K562 (cell line): ENCODE measurements at regions not wholly inside any gene's neighbourhood (a gene's known extent, or its start where the extent isn't known, plus 50 kb on each side); places are given as distances from the start of the nearest gene placed in this dataset.
A peak's percentile ranks its signal among the peaks of the same experiment; 100 is the strongest.

ENCODE experiments used
- MLLT1 ChIP-seq, 2 experiments: fragments of 450-650 bp; IDR thresholded peaks; 2 replicates each; pipeline ENCODE4 v1.6.1; 2016
- MYC ChIP-seq, 2 experiments: fragments of 250-450 bp in 1 of 2; sonication (Bioruptor Pico) in 1 of 2; IDR thresholded peaks; 2 replicates each; pipeline versions ENCODE4 v1.5.1 to v1.6.1; 2012 to 2021; ENCODE audit warnings: low read depth in 2 of 2, borderline replicate concordance in 1 of 2, improper control_type of control experiment in 1 of 2, low read length in 1 of 2, mild to moderate bottlenecking in 1 of 2, moderate library complexity in 1 of 2
- RBBP5 ChIP-seq: fragments of 200-600 bp; sonication (generic); IDR thresholded peaks from 2 replicates; pipeline ENCODE4 v1.6.1; 2012; ENCODE audit warnings: borderline replicate concordance, mild to moderate bottlenecking, low read length, control low read depth, inconsistent platforms; ENCODE audit not compliant: insufficient read depth, poor library complexity, severe bottlenecking
- SRSF3 ChIP-seq: fragments of 200-400 bp; formaldehyde crosslinking; IDR thresholded peaks from 2 replicates; pipeline ENCODE4 v1.6.1; 2016; ENCODE audit warnings: mild to moderate bottlenecking, low read length, moderate library complexity; ENCODE audit not compliant: insufficient read depth
- ZBTB9 ChIP-seq: fragments of 450-650 bp; formaldehyde crosslinking; IDR thresholded peaks from 2 replicates; pipeline ENCODE4 v1.4.0; 2020; ENCODE audit warnings: mild to moderate bottlenecking, moderate library complexity
- ZNF133 ChIP-seq: fragments of 250-450 bp; sonication (Bioruptor Pico); IDR thresholded peaks from 2 replicates; pipeline ENCODE4 v1.4.0; 2020; ENCODE audit warnings: mild to moderate bottlenecking
- ZNF668 ChIP-seq: fragments of 250-450 bp; sonication (Bioruptor Pico); IDR thresholded peaks from 2 replicates; pipeline ENCODE4 v1.8.0; 2022; ENCODE audit warnings: mild to moderate bottlenecking, inconsistent platforms
- ZNF695 ChIP-seq: fragments of 450-650 bp; formaldehyde crosslinking; IDR thresholded peaks from 2 replicates; pipeline ENCODE4 v1.4.0; 2020; ENCODE audit warnings: mild to moderate bottlenecking, moderate library complexity
- TF ChIP-seq, protein P1 (sequence below): fragments of 450-650 bp; formaldehyde crosslinking; IDR thresholded peaks from 2 replicates; pipeline ENCODE4 v1.4.0; 2020; ENCODE audit warnings: mild to moderate bottlenecking, mixed read lengths
- TF ChIP-seq, protein P2 (sequence below), 2 experiments: fragments of 150-350 bp in 1 of 2; IDR thresholded peaks; 2 replicates each; pipeline ENCODE4 v1.6.1; 2012 to 2016; ENCODE audit warnings: low read depth in 2 of 2, low read length in 2 of 2, mild to moderate bottlenecking in 1 of 2, moderate library complexity in 1 of 2
- TF ChIP-seq, protein P3 (sequence below): fragments of 450-650 bp; formaldehyde crosslinking; IDR thresholded peaks from 2 replicates; pipeline ENCODE4 v1.4.0; 2020; ENCODE audit warnings: mild to moderate bottlenecking, moderate library complexity
- TF ChIP-seq, protein P4 (sequence below): fragments of 150-350 bp; conservative IDR thresholded peaks from 2 replicates; pipeline ENCODE4 v1.6.1; 2014; ENCODE audit warnings: low read length

DNA sequence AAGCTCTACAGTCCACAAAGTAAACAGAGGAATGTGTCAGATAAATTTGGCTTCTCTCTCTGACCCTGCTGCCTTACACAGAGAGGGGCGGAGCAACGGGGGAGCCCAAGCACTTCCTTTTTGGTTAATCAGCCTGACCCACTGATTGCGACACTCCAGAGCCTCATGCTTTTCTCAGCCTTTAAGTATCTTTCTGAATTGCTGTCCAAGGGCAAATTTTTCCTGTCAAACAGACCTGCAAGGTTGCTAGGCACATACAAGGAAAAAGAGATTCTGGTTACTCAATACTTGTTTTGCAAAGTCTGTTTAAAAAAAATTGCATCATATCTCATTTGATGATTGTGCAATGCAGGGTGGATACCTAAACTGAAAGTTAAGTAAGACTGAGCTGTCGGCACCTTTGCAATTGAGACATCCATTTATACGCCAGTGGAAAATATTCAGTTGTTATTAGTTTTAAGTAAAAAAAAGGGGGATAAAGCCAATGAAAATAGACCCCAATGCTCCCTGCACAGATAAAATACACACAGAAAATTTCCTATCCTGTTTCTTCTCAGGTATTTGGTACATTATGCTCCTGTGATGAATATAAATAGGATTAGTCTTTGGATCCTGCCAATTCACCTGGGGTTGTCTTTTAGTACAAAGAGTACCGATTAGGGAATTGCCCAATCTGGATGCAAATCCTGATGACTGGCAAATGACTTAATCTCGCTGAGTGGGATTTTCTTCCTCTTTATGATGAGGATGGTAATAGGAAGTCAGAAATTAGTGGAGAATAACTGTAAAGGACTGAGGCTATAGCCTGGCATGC lies 260.2 kb upstream of the TRIB2 start (continued):
- TF ChIP-seq SRSF3 (no peak), MYC (IDR thresholded peaks at IDR 0.05; ENCODE audit: low read depth, low read length) (peak; percentile 92), MYC (CRISPR knock-in tag; IDR thresholded peaks at IDR 0.05; ENCODE audit: borderline replicate concordance, low read depth) (no peak), MLLT1 (IDR thresholded peaks at IDR 0.05) (no peak), ZNF133 (CRISPR knock-in tag) (no peak), ZNF668 (no peak), ZNF695 (CRISPR knock-in tag) (no peak), RBBP5 (no peak), ZBTB9 (CRISPR knock-in tag) (no peak)
- TF ChIP-seq, protein P1, sequence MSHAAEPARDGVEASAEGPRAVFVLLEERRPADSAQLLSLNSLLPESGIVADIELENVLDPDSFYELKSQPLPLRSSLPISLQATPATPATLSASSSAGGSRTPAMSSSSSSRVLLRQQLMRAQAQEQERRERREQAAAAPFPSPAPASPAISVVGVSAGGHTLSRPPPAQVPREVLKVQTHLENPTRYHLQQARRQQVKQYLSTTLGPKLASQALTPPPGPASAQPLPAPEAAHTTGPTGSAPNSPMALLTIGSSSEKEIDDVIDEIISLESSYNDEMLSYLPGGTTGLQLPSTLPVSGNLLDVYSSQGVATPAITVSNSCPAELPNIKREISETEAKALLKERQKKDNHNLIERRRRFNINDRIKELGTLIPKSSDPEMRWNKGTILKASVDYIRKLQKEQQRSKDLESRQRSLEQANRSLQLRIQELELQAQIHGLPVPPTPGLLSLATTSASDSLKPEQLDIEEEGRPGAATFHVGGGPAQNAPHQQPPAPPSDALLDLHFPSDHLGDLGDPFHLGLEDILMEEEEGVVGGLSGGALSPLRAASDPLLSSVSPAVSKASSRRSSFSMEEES (CRISPR knock-in tag), result no peak
- TF ChIP-seq, protein P2, sequence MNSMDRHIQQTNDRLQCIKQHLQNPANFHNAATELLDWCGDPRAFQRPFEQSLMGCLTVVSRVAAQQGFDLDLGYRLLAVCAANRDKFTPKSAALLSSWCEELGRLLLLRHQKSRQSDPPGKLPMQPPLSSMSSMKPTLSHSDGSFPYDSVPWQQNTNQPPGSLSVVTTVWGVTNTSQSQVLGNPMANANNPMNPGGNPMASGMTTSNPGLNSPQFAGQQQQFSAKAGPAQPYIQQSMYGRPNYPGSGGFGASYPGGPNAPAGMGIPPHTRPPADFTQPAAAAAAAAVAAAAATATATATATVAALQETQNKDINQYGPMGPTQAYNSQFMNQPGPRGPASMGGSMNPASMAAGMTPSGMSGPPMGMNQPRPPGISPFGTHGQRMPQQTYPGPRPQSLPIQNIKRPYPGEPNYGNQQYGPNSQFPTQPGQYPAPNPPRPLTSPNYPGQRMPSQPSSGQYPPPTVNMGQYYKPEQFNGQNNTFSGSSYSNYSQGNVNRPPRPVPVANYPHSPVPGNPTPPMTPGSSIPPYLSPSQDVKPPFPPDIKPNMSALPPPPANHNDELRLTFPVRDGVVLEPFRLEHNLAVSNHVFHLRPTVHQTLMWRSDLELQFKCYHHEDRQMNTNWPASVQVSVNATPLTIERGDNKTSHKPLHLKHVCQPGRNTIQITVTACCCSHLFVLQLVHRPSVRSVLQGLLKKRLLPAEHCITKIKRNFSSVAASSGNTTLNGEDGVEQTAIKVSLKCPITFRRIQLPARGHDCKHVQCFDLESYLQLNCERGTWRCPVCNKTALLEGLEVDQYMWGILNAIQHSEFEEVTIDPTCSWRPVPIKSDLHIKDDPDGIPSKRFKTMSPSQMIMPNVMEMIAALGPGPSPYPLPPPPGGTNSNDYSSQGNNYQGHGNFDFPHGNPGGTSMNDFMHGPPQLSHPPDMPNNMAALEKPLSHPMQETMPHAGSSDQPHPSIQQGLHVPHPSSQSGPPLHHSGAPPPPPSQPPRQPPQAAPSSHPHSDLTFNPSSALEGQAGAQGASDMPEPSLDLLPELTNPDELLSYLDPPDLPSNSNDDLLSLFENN (IDR thresholded peaks at IDR 0.05; ENCODE audit: low read depth in 2 of 2, low read length in 2 of 2), result no peak
- TF ChIP-seq, protein P3, sequence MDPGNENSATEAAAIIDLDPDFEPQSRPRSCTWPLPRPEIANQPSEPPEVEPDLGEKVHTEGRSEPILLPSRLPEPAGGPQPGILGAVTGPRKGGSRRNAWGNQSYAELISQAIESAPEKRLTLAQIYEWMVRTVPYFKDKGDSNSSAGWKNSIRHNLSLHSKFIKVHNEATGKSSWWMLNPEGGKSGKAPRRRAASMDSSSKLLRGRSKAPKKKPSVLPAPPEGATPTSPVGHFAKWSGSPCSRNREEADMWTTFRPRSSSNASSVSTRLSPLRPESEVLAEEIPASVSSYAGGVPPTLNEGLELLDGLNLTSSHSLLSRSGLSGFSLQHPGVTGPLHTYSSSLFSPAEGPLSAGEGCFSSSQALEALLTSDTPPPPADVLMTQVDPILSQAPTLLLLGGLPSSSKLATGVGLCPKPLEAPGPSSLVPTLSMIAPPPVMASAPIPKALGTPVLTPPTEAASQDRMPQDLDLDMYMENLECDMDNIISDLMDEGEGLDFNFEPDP (CRISPR knock-in tag), result no peak
- TF ChIP-seq, protein P4, sequence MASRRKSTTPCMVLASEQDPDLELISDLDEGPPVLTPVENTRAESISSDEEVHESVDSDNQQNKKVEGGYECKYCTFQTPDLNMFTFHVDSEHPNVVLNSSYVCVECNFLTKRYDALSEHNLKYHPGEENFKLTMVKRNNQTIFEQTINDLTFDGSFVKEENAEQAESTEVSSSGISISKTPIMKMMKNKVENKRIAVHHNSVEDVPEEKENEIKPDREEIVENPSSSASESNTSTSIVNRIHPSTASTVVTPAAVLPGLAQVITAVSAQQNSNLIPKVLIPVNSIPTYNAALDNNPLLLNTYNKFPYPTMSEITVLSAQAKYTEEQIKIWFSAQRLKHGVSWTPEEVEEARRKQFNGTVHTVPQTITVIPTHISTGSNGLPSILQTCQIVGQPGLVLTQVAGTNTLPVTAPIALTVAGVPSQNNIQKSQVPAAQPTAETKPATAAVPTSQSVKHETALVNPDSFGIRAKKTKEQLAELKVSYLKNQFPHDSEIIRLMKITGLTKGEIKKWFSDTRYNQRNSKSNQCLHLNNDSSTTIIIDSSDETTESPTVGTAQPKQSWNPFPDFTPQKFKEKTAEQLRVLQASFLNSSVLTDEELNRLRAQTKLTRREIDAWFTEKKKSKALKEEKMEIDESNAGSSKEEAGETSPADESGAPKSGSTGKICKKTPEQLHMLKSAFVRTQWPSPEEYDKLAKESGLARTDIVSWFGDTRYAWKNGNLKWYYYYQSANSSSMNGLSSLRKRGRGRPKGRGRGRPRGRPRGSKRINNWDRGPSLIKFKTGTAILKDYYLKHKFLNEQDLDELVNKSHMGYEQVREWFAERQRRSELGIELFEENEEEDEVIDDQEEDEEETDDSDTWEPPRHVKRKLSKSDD, result no peak
